HG03108 (cell line): ENCODE measurements at regions not wholly inside any gene's neighbourhood (a gene's known extent, or its start where the extent isn't known, plus 50 kb on each side); places are given as distances from the start of the nearest gene placed in this dataset.
"Not testable (repeated sequence)": the region's sequence is repeated elsewhere in the genome, so short reads cannot be mapped to it uniquely, and the experiment has no call there.

Source experiments
- ATAC-seq: cut with Tn5 transposase; IDR thresholded peaks from one replicate; pipeline ENCODE4 v1.9.1; 2021; ENCODE audit warnings: moderate library complexity; ENCODE audit not compliant: unreplicated experiment

- ATAC-seq: no peak
These were observed 179.5 kb upstream of the CXCL12 start for GRCh38 chr10:44564361-44564760.

- ATAC-seq: no peak
These were observed 179.9 kb upstream of the CXCL12 start for GRCh38 chr10:44564790-44565189.

GRCh38 chr10:44566786-44567185, 181.9 kb upstream of the CXCL12 start:
- no peak for ATAC-seq

- ATAC-seq: no peak
These were observed 182.6 kb upstream of the CXCL12 start for GRCh38 chr10:44567471-44567870.

- no peak for ATAC-seq
These were observed 184.5 kb upstream of the CXCL12 start for GRCh38 chr10:44569193-44570091.

- ATAC-seq: no peak
These were observed 186.8 kb upstream of the CXCL12 start for GRCh38 chr10:44571701-44572100.

GRCh38 chr10:44572146-44572545, 187.2 kb upstream of the CXCL12 start:
- ATAC-seq: no peak

- ATAC-seq: no peak
These were observed 188.9 kb upstream of the CXCL12 start for GRCh38 chr10:44573821-44574220.

GRCh38 chr10:44574596-44575480, 189.9 kb upstream of the CXCL12 start:
- ATAC-seq: no peak

- no peak for ATAC-seq
These were observed 190.9 kb upstream of the CXCL12 start for GRCh38 chr10:44575601-44576380.

- no peak for ATAC-seq
These were observed 191.8 kb upstream of the CXCL12 start for GRCh38 chr10:44576702-44577191.

- no peak for ATAC-seq
These were observed 192.6 kb upstream of the CXCL12 start for GRCh38 chr10:44577533-44577932.

- no peak for ATAC-seq
These were observed 193.4 kb upstream of the CXCL12 start for GRCh38 chr10:44578271-44578670.

- ATAC-seq: not testable (repeated sequence)
These were observed 194.1 kb upstream of the CXCL12 start for GRCh38 chr10:44578963-44579362.

GRCh38 chr10:44581996-44582395, 197.1 kb upstream of the CXCL12 start:
- ATAC-seq: no peak

GRCh38 chr10:44587488-44588318, 202.8 kb upstream of the CXCL12 start:
- ATAC-seq: no peak

GRCh38 chr10:44589181-44589943, 204.5 kb upstream of the CXCL12 start:
- ATAC-seq: no peak

GRCh38 chr10:44589944-44590449, 205.1 kb upstream of the CXCL12 start:
- ATAC-seq: no peak

- ATAC-seq: no peak
These were observed 207.0 kb upstream of the CXCL12 start for GRCh38 chr10:44591911-44592310.
